Liver (tissue), 8 donors: ENCODE measurements at regions not wholly inside any gene's neighbourhood (a gene's known extent, or its start where the extent isn't known, plus 50 kb on each side); places are given as distances from the start of the nearest gene placed in this dataset.

Experiments used
- DNase-seq: peaks from one replicate; pipeline ENCODE4 v3.0.0-alpha.2; 2017; ENCODE audit warnings: low spot score
- H3K27ac ChIP-seq, 2 donors: one replicate each; pipeline ENCODE4 v1.7.0; 2013; ENCODE audit warnings: inconsistent platforms in 2 of 2, low read length in 2 of 2, control low read depth in 1 of 2, low read depth in 1 of 2, mild to moderate bottlenecking in 1 of 2
- H3K27me3 ChIP-seq, 4 donors: one replicate each; pipeline versions ENCODE4 v1.6.1 to v1.7.0; 2013; ENCODE audit warnings: low read length in 3 of 4, inconsistent platforms in 1 of 4, mild to moderate bottlenecking in 1 of 4, moderate library complexity in 1 of 4; ENCODE audit not compliant: control insufficient read depth in 4 of 4, insufficient read depth in 4 of 4
- H3K36me3 ChIP-seq, 4 donors: one replicate each; pipeline versions ENCODE4 v1.6.1 to v1.7.0; 2013; ENCODE audit warnings: low read length in 3 of 4, mild to moderate bottlenecking in 3 of 4, low read depth in 1 of 4, moderate library complexity in 1 of 4; ENCODE audit not compliant: control insufficient read depth in 4 of 4, insufficient read depth in 3 of 4
- H3K4me1 ChIP-seq, 4 donors: one replicate each; pipeline versions ENCODE4 v1.6.1 to v1.7.0; 2013; ENCODE audit warnings: low read length in 3 of 4, mild to moderate bottlenecking in 3 of 4, moderate library complexity in 1 of 4; ENCODE audit not compliant: control insufficient read depth in 4 of 4, insufficient read depth in 4 of 4
- H3K4me3 ChIP-seq, 3 donors: one replicate each; pipeline versions ENCODE4 v1.6.1 to v1.7.0; 2013; ENCODE audit warnings: low read length in 3 of 3, control low read depth in 1 of 3, low read depth in 1 of 3, mild to moderate bottlenecking in 1 of 3
- H3K9ac ChIP-seq, 2 donors: one replicate each; pipeline ENCODE4 v1.7.0; 2013; ENCODE audit warnings: low read length in 2 of 2, mild to moderate bottlenecking in 2 of 2, moderate library complexity in 2 of 2, control low read depth in 1 of 2, low read depth in 1 of 2
- H3K9me3 ChIP-seq, 4 donors: one replicate each; pipeline versions ENCODE4 v1.6.1 to v1.7.0; 2013; ENCODE audit warnings: low read length in 3 of 4; ENCODE audit not compliant: control insufficient read depth in 4 of 4
- ATF3 ChIP-seq: IDR thresholded peaks from 2 replicates; pipeline ENCODE4 v1.6.1; 2016; ENCODE audit warnings: antibody characterized with exemption
- CTCF ChIP-seq: fragments of 150-350 bp; IDR thresholded peaks from 2 replicates; pipeline ENCODE4 v1.5.1; 2017; ENCODE audit warnings: improper control_type of control experiment, low read depth, low read length; ENCODE audit not compliant: missing input control
- EGR1 ChIP-seq, 2 donors: IDR thresholded peaks; 2 replicates each; pipeline ENCODE4 v1.6.1; 2016 to 2018; ENCODE audit warnings: antibody characterized with exemption in 2 of 2, low read depth in 2 of 2
- FOXA1 ChIP-seq: IDR thresholded peaks from 2 replicates; pipeline ENCODE4 v1.6.1; 2016; ENCODE audit warnings: antibody characterized with exemption
- FOXA2 ChIP-seq: IDR thresholded peaks from 2 replicates; pipeline ENCODE4 v1.6.1; 2016; ENCODE audit warnings: antibody characterized with exemption
- GABPA ChIP-seq, 2 donors: IDR thresholded peaks in 1 of 2; conservative IDR thresholded peaks in 1 of 2; 2 replicates each; pipeline ENCODE4 v1.6.1; 2016; ENCODE audit warnings: antibody characterized with exemption in 2 of 2, mild to moderate bottlenecking in 1 of 2, moderate library complexity in 1 of 2
- HNF4A ChIP-seq, 2 donors: conservative IDR thresholded peaks; 2 replicates each; pipeline ENCODE4 v1.6.1; 2016; ENCODE audit warnings: antibody characterized with exemption in 2 of 2, mild to moderate bottlenecking in 2 of 2
- MAX ChIP-seq: IDR thresholded peaks from 2 replicates; pipeline ENCODE4 v1.6.1; 2016; ENCODE audit warnings: antibody characterized with exemption
- NR2F2 ChIP-seq: IDR thresholded peaks from 2 replicates; pipeline ENCODE4 v1.6.1; 2016; ENCODE audit warnings: antibody characterized with exemption
- RAD21 ChIP-seq, 2 donors: IDR thresholded peaks; 2 replicates each; pipeline ENCODE4 v1.6.1; 2016; ENCODE audit warnings: antibody characterized with exemption in 2 of 2, mild to moderate bottlenecking in 2 of 2
- REST ChIP-seq: IDR thresholded peaks from 2 replicates; pipeline ENCODE4 v1.6.1; 2016; ENCODE audit warnings: antibody characterized with exemption, mild to moderate bottlenecking
- RXRA ChIP-seq, 2 donors: IDR thresholded peaks; 2 replicates each; pipeline ENCODE4 v1.6.1; 2017 to 2018; ENCODE audit warnings: antibody characterized with exemption in 2 of 2, mild to moderate bottlenecking in 1 of 2
- TAF1 ChIP-seq: conservative IDR thresholded peaks from 2 replicates; pipeline ENCODE4 v1.6.1; 2016; ENCODE audit warnings: antibody characterized with exemption, mild to moderate bottlenecking
- YY1 ChIP-seq: IDR thresholded peaks from 2 replicates; pipeline ENCODE4 v1.6.1; 2016; ENCODE audit warnings: antibody characterized with exemption, mild to moderate bottlenecking
- ZBTB33 ChIP-seq: IDR thresholded peaks from 2 replicates; pipeline ENCODE4 v1.6.1; 2016; ENCODE audit warnings: antibody characterized with exemption
- WGBS: extraction: QIAGEN DNeasy Blood & Tissue Kit; methylation state at CpG from one replicate; pipeline ENCODE4 v1.1.7; 2013; 5-methylcytosine and 5-hydroxymethylcytosine counted together
- donor health status: healthy.
- donor health status: healthy.
- donor health status: healthy.
- donor health status: healthy.
- donor health status: healthy.

- Histone ChIP-seq H3K9me3 (no peaks in the 10 kb centered on the region), H3K27ac (no peak overlapping the region), H3K4me3 (no peak overlapping the region), H3K27me3 (no peaks in the 10 kb centered on the region), H3K4me1 (no peaks in the 10 kb centered on the region), H3K36me3 (no peaks in the 10 kb centered on the region), H3K9ac (no peak overlapping the region)
- WGBS, result 64% methylated on average over 1 of the region's 1 CpG
- TF ChIP-seq ZBTB33 (no peak), MAX (no peak)
- DNase-seq, result no peak
Measured at GRCh38 chr10:124333931-124334330, 84.8 kb downstream of the OAT start.

GRCh38 chr10:124332426-124332825, 86.3 kb downstream of the OAT start:
- Histone ChIP-seq H3K27ac (no peak overlapping the region), H3K36me3 (no peaks in the 10 kb centered on the region), H3K27me3 (no peaks in the 10 kb centered on the region), H3K9me3 (no peaks in the 10 kb centered on the region), H3K9ac (no peak overlapping the region), H3K4me3 (no peak overlapping the region), H3K4me1 (no peaks in the 10 kb centered on the region)
- TF ChIP-seq YY1, result no peak
- TF ChIP-seq RAD21 (IDR thresholded peaks at IDR 0.05), result no peak
- TF ChIP-seq NR2F2, result no peak
- no peak for TF ChIP-seq RXRA (IDR thresholded peaks at IDR 0.05)
- no peak for TF ChIP-seq ZBTB33
- TF ChIP-seq FOXA2, result no peak
- TF ChIP-seq ATF3, result no peak
- TF ChIP-seq CTCF, result no peak
- TF ChIP-seq FOXA1, result no peak
- TF ChIP-seq TAF1, result no peak
- no peak for TF ChIP-seq EGR1 (IDR thresholded peaks at IDR 0.05; ENCODE audit: low read depth in 2 of 2)
- TF ChIP-seq MAX, result no peak
- WGBS, result 66% methylated on average over 1 of the region's 1 CpG
- DNase-seq, result no peak

- H3K4me3 ChIP-seq, result no peak overlapping the region
- H3K36me3 ChIP-seq, result no peaks in the 10 kb centered on the region
- H3K9ac ChIP-seq, result no peak overlapping the region
- H3K27ac ChIP-seq, result no peak overlapping the region
- 70% methylated on average over 5 of the region's 5 CpGs for WGBS
- no peaks in the 10 kb centered on the region for H3K4me1 ChIP-seq
- H3K9me3 ChIP-seq, result no peaks in the 10 kb centered on the region
- no peak for DNase-seq
- H3K27me3 ChIP-seq, result no peaks in the 10 kb centered on the region
- TF ChIP-seq NR2F2, result no peak
- TF ChIP-seq ATF3, result no peak
- no peak for TF ChIP-seq GABPA (IDR thresholded peaks at IDR 0.05 in 1 of 2, conservative IDR thresholded peaks at IDR 0.05 in 1 of 2)
- no peak for TF ChIP-seq FOXA2
- no peak for TF ChIP-seq ZBTB33
- no peak for TF ChIP-seq RXRA (IDR thresholded peaks at IDR 0.05)
- TF ChIP-seq REST, result no peak
- no peak for TF ChIP-seq HNF4A (conservative IDR thresholded peaks at IDR 0.05)
Measured at GRCh38 chr10:124329941-124330340, 88.8 kb downstream of the OAT start.
